Activated T-helper 2 cell treated with anti-CD3 and anti-CD28 coated beads, Interferon-gamma antibody, Interleukin-2, Interleukin-4, amounts not matched to agents 10 μg/mL and 5 μg/mL and 100 μg/mL, durations not matched to agents 14 hours and 24 hours and 36 hours (primary cell): ENCODE measurements at regions not wholly inside any gene's neighbourhood (a gene's known extent, or its start where the extent isn't known, plus 50 kb on each side); places are given as distances from the start of the nearest gene placed in this dataset.

Experiments used
- DNase-seq: peaks from one replicate; pipeline ENCODE4 v3.0.0; 2021; ENCODE audit warnings: low spot score
- H3K27ac Mint-ChIP-seq: one replicate; pipeline ENCODE4 v1.8.0; 2021; ENCODE audit warnings: mixed read lengths
- H3K27me3 Mint-ChIP-seq: one replicate; pipeline ENCODE4 v1.8.0; 2021; ENCODE audit warnings: low read depth, mixed read lengths
- H3K36me3 Mint-ChIP-seq: one replicate; pipeline ENCODE4 v1.8.0; 2021; ENCODE audit warnings: low read depth, mixed read lengths
- H3K4me1 Mint-ChIP-seq: one replicate; pipeline ENCODE4 v1.8.0; 2021; ENCODE audit warnings: low read depth, mixed read lengths
- H3K4me3 Mint-ChIP-seq: one replicate; pipeline ENCODE4 v1.8.0; 2021; ENCODE audit warnings: low read depth, mild to moderate bottlenecking, moderate library complexity, mixed read lengths
- H3K9me3 Mint-ChIP-seq: one replicate; pipeline ENCODE4 v1.8.0; 2021; ENCODE audit warnings: mixed read lengths
- intact Hi-C: fragments of 100-400 bp; cut with micrococcal nuclease; formaldehyde crosslinking; loops from one replicate; pipeline ENCODE4 v1.15.1; 2023

DNA sequence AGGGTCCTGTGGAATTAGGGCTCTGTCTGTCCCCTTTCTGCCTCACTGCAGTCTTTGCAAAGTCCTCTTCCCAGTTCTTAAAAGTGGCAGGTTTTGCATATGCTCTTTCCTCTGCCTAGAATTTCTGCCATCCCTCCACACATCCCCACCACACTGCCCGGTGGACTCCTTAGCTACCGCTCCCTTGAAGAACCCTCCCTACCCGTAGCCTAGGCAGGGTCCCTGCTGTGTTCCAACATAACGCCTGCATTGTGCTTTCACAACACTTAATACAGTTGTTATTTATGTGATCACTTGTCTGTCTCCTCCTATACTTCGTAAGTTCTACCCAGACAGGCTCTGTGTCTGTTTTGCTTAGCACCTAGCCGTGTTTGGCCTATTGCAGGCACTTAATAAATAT, 142.5 kb upstream of the DMRT1 start:
- no peaks in the 10 kb centered on the region for H3K9me3 Mint-ChIP-seq
- intact Hi-C loops: no loop called here
- no peak overlapping the region for H3K27ac Mint-ChIP-seq
- H3K4me1 Mint-ChIP-seq: peaks cover 2% of the 10 kb centered on the region
- H3K4me3 Mint-ChIP-seq: no peak overlapping the region
- no peaks in the 10 kb centered on the region for H3K36me3 Mint-ChIP-seq
- DNase-seq: no peak
- no peaks in the 10 kb centered on the region for H3K27me3 Mint-ChIP-seq

DNA sequence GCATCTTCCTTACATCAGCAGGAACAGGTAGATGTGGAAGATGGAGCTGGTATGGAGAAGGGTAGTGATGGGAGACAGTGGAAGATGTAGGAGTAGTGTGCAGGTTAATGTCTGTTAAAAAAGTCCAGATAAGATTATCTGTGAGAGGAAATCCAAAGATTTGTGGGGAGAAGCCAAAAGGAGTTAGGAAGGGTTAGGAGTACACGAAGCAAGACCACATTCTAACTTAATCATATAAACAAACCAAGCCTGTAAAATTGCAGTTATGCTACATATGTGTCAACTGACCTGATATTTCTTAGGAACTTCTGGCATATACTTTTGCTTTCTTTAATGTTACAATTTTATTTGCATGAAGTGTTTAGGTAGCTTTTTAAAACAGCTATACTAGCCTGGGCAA, 142.1 kb upstream of the DMRT1 start:
- no peaks in the 10 kb centered on the region for H3K27me3 Mint-ChIP-seq
- DNase-seq: no peak
- H3K4me1 Mint-ChIP-seq: peaks cover 2% of the 10 kb centered on the region
- H3K36me3 Mint-ChIP-seq: no peaks in the 10 kb centered on the region
- no peak overlapping the region for H3K4me3 Mint-ChIP-seq
- intact Hi-C loops: no loop called here
- no peak overlapping the region for H3K27ac Mint-ChIP-seq
- no peaks in the 10 kb centered on the region for H3K9me3 Mint-ChIP-seq

DNA sequence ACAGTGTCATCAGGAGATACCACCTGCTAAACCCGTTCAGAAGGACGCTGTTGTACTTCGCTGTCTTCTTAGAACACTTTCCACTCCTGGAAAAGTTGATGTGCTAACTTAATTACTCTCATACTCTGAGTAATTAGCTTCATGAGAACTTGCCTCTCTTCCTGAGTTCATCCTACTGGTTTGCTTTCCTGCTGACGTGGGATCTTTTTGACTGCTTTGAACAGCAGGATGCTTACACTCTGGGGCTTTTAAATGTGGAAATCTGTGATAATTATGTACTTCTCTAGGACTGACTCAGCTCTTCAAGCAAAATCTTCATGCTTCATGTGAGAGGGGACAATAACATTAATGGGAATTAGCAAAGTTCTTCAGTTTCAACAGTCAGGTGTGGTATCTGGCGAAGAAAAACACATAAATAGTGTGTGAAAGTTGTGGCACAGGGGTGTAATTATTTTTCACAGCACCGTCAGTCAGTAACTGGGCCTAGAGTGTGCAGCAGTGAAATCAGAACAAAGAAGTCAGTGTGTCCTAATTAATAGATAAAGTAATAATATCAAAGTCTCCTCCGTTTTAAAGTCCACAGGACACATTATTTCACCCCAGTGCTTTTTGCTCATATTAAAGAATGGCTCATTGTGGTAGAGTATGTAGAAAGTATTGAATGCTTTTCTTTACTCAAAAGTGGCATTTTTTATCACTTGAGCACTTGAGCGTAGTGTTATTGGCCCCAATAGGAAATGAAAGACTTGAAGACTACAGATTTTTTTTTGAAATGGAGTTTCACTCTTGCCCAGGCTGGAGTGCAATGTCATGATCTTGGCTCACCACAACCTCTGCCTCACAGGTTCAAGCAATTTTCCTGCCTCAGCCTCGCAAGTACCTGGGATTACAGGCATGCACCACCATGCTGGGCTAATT, 140.9 kb upstream of the DMRT1 start:
- intact Hi-C loops: no loop called here
- no peaks in the 10 kb centered on the region for H3K27me3 Mint-ChIP-seq

DNA sequence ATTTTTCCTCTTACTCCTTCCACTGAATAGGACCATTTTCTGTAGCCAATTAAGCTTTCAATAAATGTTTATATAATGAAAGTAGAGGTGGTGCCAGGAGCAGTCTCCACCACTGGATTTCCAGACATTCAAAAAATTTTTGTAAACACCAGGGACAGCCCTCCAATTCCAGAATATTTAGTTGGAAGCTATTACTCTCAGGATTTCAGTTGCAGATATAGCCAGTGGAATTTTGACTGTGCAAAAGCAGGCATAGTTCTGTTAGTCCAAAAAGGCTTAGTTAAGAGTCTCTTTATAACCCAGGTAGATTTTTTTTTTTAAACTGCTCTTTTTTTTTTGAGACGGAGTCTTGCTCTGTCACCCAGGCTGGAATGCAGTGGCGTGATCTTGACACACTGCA, 138.1 kb upstream of the DMRT1 start:
- peaks cover 4% of the 10 kb centered on the region for H3K36me3 Mint-ChIP-seq
- no peak overlapping the region for H3K27ac Mint-ChIP-seq
- no peak overlapping the region for H3K4me3 Mint-ChIP-seq
- intact Hi-C loops: no loop called here
- H3K4me1 Mint-ChIP-seq: peaks cover 12% of the 10 kb centered on the region
- no peak for DNase-seq
- no peaks in the 10 kb centered on the region for H3K9me3 Mint-ChIP-seq
- peaks cover 4% of the 10 kb centered on the region for H3K27me3 Mint-ChIP-seq

More for the DNA sequence above, 140.9 kb upstream of the DMRT1 start:
- no peak for DNase-seq
- Mint-ChIP-seq H3K9me3 (no peaks in the 10 kb centered on the region), H3K4me3 (no peak overlapping the region), H3K27ac (no peak overlapping the region), H3K36me3 (no peaks in the 10 kb centered on the region), H3K4me1 (peaks cover 2% of the 10 kb centered on the region)

DNA sequence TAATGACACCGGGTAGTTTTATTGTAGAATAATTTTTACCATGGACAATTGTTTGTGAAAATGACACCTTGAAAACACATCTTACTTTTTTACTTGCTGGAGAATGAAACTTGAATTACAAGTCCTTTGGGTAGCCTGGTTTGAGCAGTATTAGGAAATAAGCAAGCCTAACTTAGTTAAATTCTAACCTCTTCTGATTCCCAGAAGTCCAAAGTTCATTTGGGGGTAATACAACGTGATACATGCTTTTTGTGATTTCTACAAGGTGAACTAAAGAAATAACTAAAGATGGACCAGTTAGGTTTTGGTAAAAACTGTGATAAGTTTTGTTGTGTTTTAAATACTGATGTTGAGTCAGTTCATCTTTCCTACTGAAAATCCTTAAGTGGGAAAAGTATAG, 135.4 kb upstream of the DMRT1 start:
- no peaks in the 10 kb centered on the region for H3K9me3 Mint-ChIP-seq
- peaks cover 6% of the 10 kb centered on the region for H3K27me3 Mint-ChIP-seq
- H3K27ac Mint-ChIP-seq: no peak overlapping the region
- H3K4me1 Mint-ChIP-seq: peaks cover 12% of the 10 kb centered on the region
- H3K36me3 Mint-ChIP-seq: peaks cover 14% of the 10 kb centered on the region
- H3K4me3 Mint-ChIP-seq: peak overlapping the region; percentile 86
- no peak for DNase-seq
- intact Hi-C loops: loop anchor here (5.0 kb wide), 1 partner anchor 51 kb away; no protein-coding TSS in a partner anchor

DNA sequence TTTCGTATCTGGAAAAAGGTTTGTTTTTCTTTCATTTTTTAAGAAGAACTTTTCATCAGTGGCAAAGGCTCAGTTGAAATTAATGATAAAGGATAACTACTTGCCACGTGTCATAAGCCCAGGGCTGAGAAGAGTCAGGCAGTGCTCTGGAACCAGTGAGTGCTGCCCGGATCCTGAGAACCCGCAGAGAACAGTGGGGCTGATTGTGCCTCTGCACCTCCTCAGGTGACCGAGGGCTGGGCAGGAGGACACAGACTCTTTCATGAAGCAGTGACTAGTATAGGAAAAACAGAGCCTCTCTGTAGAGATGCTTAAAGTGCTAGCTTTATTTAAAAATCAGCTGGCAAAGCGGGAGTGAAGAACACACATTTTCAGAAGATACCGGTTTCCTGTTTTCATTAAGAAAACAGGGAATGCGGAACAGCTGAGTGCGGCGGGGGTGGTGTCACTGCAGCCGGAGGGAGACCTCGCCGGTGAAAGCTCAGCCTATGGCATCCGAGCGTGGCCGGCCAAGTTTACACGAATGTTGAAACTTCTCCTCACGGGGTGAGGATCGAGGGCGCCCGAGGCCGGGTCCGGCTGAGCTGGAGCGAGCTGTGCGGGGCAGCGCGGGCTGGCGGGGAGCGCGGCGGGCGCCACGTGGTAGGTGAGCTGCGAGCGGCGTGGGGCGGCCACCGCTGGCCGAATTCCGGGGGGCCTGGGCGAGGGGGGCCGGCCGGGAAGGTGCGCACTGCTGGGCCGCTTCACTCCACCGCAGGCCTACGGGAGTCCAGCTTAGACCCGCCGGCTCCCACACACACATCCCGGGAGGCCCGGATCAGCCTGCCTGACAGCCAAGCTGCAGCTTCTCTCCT, 134.7 kb upstream of the DMRT1 start:
- Mint-ChIP-seq H3K27ac (peak overlapping the region; percentile 81), H3K4me3 (peak overlapping the region; percentile 86), H3K36me3 (peaks cover 21% of the 10 kb centered on the region), H3K27me3 (peaks cover 6% of the 10 kb centered on the region), H3K4me1 (peaks cover 12% of the 10 kb centered on the region), H3K9me3 (no peaks in the 10 kb centered on the region)
- intact Hi-C loops: loop anchor here (5.0 kb wide), 1 partner anchor 50 kb away; no protein-coding TSS in a partner anchor
- DNase-seq: peak; percentile 14

DNA sequence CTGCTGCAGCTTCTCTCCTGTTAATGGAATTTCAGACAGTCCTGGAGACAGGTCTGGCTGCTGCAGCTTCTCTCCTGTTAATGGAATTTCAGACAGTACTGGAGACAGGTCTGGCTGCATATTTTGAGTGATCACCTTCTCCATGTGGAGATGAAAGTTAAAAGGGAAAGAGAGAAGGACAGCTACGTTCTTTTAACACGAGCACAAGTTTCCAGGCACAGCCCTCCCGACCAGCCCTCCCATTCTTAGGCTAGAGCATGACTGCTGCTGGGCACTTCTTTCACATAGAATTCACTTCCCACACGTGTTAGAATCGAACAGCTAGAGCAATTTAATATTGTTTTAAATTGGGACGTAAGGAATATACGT, 133.3 kb upstream of the DMRT1 start:
- no peak for DNase-seq
- Mint-ChIP-seq H3K9me3 (no peaks in the 10 kb centered on the region), H3K4me3 (no peak overlapping the region), H3K27ac (no peak overlapping the region), H3K4me1 (peaks cover 12% of the 10 kb centered on the region), H3K27me3 (peaks cover 6% of the 10 kb centered on the region), H3K36me3 (peaks cover 21% of the 10 kb centered on the region)
- intact Hi-C loops: loop anchor here (5.0 kb wide), 1 partner anchor 49 kb away; no protein-coding TSS in a partner anchor

DNA sequence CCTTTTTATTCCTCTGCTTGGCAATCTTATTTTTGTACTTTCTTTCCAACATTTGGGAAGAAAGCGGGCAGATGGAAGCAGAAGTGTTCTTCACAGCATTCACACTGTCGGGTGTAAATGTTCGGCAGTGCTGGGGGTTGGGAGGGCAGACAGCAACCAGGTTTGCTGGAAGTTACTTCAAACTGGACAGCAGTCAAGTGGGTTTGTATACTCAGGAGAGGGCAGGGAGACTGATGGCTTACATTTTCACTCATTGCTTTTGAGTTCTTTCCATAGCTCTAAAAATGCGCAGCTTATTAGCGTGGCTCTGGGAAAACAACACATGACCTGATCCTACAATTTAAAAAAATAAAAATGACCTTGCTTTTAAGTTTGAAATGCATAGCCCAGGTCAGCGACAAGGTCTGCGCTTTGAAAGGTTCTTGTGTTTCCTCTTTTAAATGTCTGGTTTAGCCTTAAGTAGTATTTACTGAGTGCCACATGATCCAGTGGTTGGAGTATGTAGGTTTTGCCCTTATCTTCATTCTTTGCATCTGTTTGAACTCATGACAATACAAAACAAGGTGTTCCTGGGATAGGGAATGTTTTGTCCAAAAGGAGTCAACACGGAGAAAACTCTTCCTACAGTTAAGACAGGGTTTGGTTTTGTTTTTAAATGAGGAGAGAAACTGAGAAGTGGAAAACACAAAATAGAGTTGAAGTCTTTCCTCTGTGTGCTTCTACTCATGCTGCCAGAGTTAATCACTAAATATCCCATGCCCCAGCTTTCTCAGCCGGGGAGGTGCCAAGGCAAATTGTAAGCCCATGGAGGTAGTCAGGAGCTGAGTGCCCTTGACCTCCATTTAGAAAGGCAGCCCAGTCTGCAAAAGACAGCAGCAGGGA, 132.7 kb upstream of the DMRT1 start:
- Mint-ChIP-seq H3K27ac (no peak overlapping the region), H3K4me3 (no peak overlapping the region), H3K36me3 (peaks cover 21% of the 10 kb centered on the region), H3K4me1 (peaks cover 12% of the 10 kb centered on the region), H3K27me3 (peaks cover 6% of the 10 kb centered on the region), H3K9me3 (no peaks in the 10 kb centered on the region)
- intact Hi-C loops: loop anchor here (5.0 kb wide), 1 partner anchor 49 kb away; no protein-coding TSS in a partner anchor
- DNase-seq: no peak

DNA sequence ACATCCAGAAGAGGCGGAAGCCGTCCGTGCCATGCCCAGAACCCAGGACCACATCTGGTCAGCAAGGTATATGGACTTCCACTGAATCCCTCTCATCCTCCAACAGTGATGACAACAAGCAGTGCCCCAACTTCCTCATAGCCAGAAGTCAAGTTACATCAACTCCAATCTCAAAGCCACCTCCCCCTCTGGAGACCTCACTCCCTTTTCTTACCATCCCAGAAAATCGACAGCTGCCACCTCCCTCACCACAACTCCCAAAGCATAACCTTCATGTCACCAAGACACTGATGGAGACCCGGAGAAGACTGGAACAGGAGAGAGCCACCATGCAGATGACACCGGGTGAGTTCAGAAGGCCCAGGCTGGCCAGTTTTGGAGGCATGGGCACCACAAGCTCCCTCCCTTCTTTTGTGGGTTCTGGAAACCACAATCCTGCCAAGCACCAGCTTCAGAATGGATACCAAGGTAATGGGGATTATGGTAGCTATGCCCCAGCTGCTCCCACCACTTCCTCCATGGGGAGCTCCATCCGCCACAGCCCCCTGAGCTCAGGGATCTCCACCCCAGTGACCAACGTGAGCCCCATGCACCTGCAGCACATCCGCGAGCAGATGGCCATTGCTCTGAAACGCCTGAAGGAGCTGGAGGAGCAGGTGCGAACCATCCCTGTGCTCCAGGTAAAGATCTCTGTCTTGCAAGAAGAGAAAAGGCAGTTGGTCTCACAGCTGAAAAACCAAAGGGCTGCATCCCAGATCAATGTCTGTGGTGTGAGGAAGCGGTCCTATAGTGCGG, 130.3 kb upstream of the DMRT1 start:
- Mint-ChIP-seq H3K27ac (no peak overlapping the region), H3K4me3 (no peak overlapping the region), H3K4me1 (peaks cover 8% of the 10 kb centered on the region), H3K27me3 (peaks cover 6% of the 10 kb centered on the region), H3K9me3 (no peaks in the 10 kb centered on the region), H3K36me3 (peaks cover 21% of the 10 kb centered on the region)
- no peak for DNase-seq
- intact Hi-C loops: no loop called here

DNA sequence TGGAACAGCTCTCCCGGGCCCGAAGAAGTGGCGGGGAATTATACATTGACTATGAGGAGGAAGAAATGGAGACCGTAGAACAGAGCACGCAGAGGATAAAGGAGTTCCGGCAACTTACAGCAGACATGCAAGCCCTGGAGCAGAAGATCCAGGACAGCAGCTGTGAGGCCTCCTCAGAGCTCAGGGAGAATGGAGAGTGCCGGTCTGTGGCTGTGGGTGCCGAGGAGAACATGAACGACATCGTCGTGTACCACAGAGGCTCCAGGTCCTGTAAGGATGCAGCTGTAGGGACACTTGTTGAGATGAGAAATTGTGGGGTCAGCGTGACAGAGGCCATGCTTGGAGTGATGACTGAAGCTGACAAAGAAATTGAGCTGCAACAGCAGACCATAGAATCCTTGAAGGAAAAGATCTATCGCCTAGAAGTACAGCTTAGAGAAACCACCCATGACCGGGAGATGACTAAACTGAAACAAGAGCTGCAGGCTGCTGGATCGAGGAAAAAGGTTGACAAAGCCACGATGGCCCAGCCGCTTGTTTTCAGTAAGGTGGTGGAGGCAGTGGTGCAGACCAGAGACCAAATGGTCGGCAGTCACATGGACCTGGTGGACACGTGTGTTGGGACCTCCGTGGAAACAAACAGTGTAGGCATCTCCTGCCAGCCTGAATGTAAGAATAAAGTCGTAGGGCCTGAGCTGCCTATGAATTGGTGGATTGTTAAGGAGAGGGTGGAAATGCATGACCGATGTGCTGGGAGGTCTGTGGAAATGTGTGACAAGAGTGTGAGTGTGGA, 129.5 kb upstream of the DMRT1 start:
- peaks cover 2% of the 10 kb centered on the region for H3K27me3 Mint-ChIP-seq
- H3K36me3 Mint-ChIP-seq: peaks cover 17% of the 10 kb centered on the region
- peaks cover 2% of the 10 kb centered on the region for H3K4me1 Mint-ChIP-seq
- no peak overlapping the region for H3K27ac Mint-ChIP-seq
- H3K4me3 Mint-ChIP-seq: no peak overlapping the region
- no peak for DNase-seq
- H3K9me3 Mint-ChIP-seq: no peaks in the 10 kb centered on the region
- intact Hi-C loops: no loop called here

DNA sequence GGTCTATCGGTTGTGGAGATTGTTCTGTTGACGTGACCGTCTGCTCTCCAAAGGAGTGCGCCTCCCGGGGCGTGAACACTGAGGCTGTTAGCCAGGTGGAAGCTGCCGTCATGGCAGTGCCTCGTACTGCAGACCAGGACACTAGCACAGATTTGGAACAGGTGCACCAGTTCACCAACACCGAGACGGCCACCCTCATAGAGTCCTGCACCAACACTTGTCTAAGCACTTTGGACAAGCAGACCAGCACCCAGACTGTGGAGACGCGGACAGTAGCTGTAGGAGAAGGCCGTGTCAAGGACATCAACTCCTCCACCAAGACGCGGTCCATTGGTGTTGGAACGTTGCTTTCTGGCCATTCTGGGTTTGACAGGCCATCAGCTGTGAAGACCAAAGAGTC, 128.9 kb upstream of the DMRT1 start:
- intact Hi-C loops: no loop called here
- Mint-ChIP-seq H3K9me3 (no peaks in the 10 kb centered on the region), H3K27ac (no peak overlapping the region), H3K4me3 (no peak overlapping the region), H3K36me3 (peaks cover 17% of the 10 kb centered on the region), H3K4me1 (peaks cover 2% of the 10 kb centered on the region), H3K27me3 (peaks cover 2% of the 10 kb centered on the region)
- no peak for DNase-seq
